K562 (cell line): ENCODE measurements at regions not wholly inside any gene's neighbourhood (a gene's known extent, or its start where the extent isn't known, plus 50 kb on each side); places are given as distances from the start of the nearest gene placed in this dataset.

Experiments used
- ATAC-seq: fragments of 200-7000 bp; cut with Tn5 transposase; 3 replicates; pipeline ENCODE4 v1.9.1; 2020; ENCODE audit warnings: moderate library complexity
- BruUV-seq: library from RNA; stranded (reverse); fragments of 400-500 nt; replicated peaks from 2 replicates; lab custom pipeline; 2021; lab: Mats Ljungman, UMichigan
- CTCF ChIA-PET: fragments of 300-600 bp; formaldehyde crosslinking; extraction: SDS; loops from one replicate; lab custom pipeline; 2021; ENCODE audit warnings: low intra/inter-chr PET ratio; lab: Yijun Ruan, JAX
- POLR2A ChIA-PET: fragments of 300-600, 350-650 bp; sonication (Branson Sonifier 250); formaldehyde crosslinking; extraction: SDS; loops from one replicate; lab custom pipeline; 2021; ENCODE audit warnings: antibody characterized with exemption, inconsistent platforms; lab: Yijun Ruan, JAX
- DNase-seq, 4 experiments: peaks; one replicate each; pipeline versions ENCODE4 v3.0.0 to v3.0.0-alpha.2; 2011 to 2018; ENCODE audit warnings: low spot score in 3 of 4, mixed read lengths in 3 of 4; ENCODE audit errors: extremely low read depth in 1 of 4
- FAIRE-seq: peaks from 2 replicates; lab custom pipeline; 2011; peaks lifted over from hg19 to GRCh38; lab: Jason Lieb, UNC
- H2AFZ ChIP-seq: 2 replicates; pipeline ENCODE4 v1.6.0; 2011; ENCODE audit warnings: low read depth, low read length, control low read depth, inconsistent platforms
- H3K27ac ChIP-seq: fragments of 200-600 bp; 3 replicates; pipeline ENCODE4 v1.8.0; 2011; ENCODE audit warnings: low read depth, mild to moderate bottlenecking, control low read depth, inconsistent platforms, low read length, moderate library complexity, mixed read lengths; ENCODE audit errors: extremely low read depth
- H3K27me3 ChIP-seq, 2 experiments: fragments of 300-600 bp in 1 of 2; 2 replicates in 1 of 2; 3 replicates in 1 of 2; pipeline versions ENCODE4 v1.6.0 to v1.8.0; 2011; ENCODE audit warnings: inconsistent platforms in 2 of 2, low read length in 2 of 2, mild to moderate bottlenecking in 1 of 2, mixed read lengths in 1 of 2, moderate library complexity in 1 of 2; ENCODE audit not compliant: control insufficient read depth in 2 of 2, insufficient read depth in 2 of 2
- H3K36me3 ChIP-seq: fragments of 300-600 bp; 3 replicates; pipeline ENCODE4 v1.8.0; 2011; ENCODE audit warnings: mild to moderate bottlenecking, low read length, inconsistent platforms; ENCODE audit not compliant: control insufficient read depth, insufficient read depth
- H3K4me1 ChIP-seq, 2 experiments: fragments of 200-600 bp in 1 of 2; replicated peaks in 1 of 2; 2 replicates in 1 of 2; 3 replicates in 1 of 2; pipeline versions ENCODE4 v1.5.1 to v1.8.0; 2011; ENCODE audit warnings: inconsistent platforms in 2 of 2, low read length in 2 of 2, mild to moderate bottlenecking in 1 of 2, mixed read lengths in 1 of 2, moderate library complexity in 1 of 2; ENCODE audit not compliant: control insufficient read depth in 2 of 2, insufficient read depth in 2 of 2
- H3K4me2 ChIP-seq: 2 replicates; pipeline ENCODE4 v1.6.1; 2011; ENCODE audit warnings: low read length, control low read depth, inconsistent platforms, mixed read lengths; ENCODE audit not compliant: insufficient read depth
- H3K4me3 ChIP-seq: fragments of 200-600 bp; sonication (generic), shearing (Covaris generic); 2 replicates; pipeline ENCODE4 v1.5.1; 2016; ENCODE audit warnings: control low read depth, inconsistent platforms
- H3K79me2 ChIP-seq: fragments of 200-600 bp; 3 replicates; pipeline ENCODE4 v1.8.0; 2011; ENCODE audit warnings: low read length, inconsistent platforms; ENCODE audit not compliant: control insufficient read depth, insufficient read depth
- H3K9ac ChIP-seq, 2 experiments: 2 replicates each; pipeline versions ENCODE4 v1.6.0 to v1.6.1; 2011; ENCODE audit warnings: low read depth in 2 of 2, low read length in 2 of 2, control low read depth in 1 of 2, inconsistent platforms in 1 of 2, mild to moderate bottlenecking in 1 of 2, mixed read lengths in 1 of 2; ENCODE audit not compliant: insufficient read depth in 1 of 2
- H3K9me1 ChIP-seq: one replicate; pipeline ENCODE4 v1.6.0; 2011; ENCODE audit warnings: inconsistent platforms, mild to moderate bottlenecking, low read length, moderate library complexity; ENCODE audit not compliant: control insufficient read depth, insufficient read depth
- H3K9me3 ChIP-seq: replicated peaks from 2 replicates; pipeline ENCODE4 v1.5.1; 2011; ENCODE audit warnings: low read depth, low read length, inconsistent platforms; ENCODE audit not compliant: control insufficient read depth, insufficient read depth
- H4K20me1 ChIP-seq: replicated peaks from 2 replicates; pipeline ENCODE4 v1.6.1; 2011; ENCODE audit warnings: low read length, inconsistent platforms, mixed read lengths; ENCODE audit not compliant: control insufficient read depth, insufficient read depth
- ATF1 ChIP-seq, 2 experiments: fragments of 450-650 bp in 1 of 2; IDR thresholded peaks; 2 replicates each; pipeline ENCODE4 v1.6.1; 2016; ENCODE audit warnings: missing compliant biosample characterization in 1 of 2, missing genetic modification characterization in 1 of 2
- HDAC2 ChIP-seq: fragments of 450-650 bp; IDR thresholded peaks from 2 replicates; pipeline ENCODE4 v1.6.1; 2016; ENCODE audit warnings: mild to moderate bottlenecking
- HMBOX1 ChIP-seq: sonication (generic); IDR thresholded peaks from 2 replicates; pipeline ENCODE4 v1.6.1; 2016
- KLF16 ChIP-seq: IDR thresholded peaks from 2 replicates; pipeline ENCODE4 v1.6.1; 2016; ENCODE audit warnings: antibody characterized with exemption
- NCOR1 ChIP-seq: fragments of 450-650 bp; IDR thresholded peaks from 2 replicates; pipeline ENCODE4 v1.6.1; 2016; ENCODE audit warnings: mild to moderate bottlenecking, moderate library complexity
- NFYB ChIP-seq: IDR thresholded peaks from 2 replicates; pipeline ENCODE4 v1.6.1; 2011; ENCODE audit warnings: mild to moderate bottlenecking, moderate library complexity; ENCODE audit not compliant: insufficient read length; ENCODE audit errors: extremely low read depth
- RCOR1 ChIP-seq, 2 experiments: IDR thresholded peaks; 2 replicates each; pipeline ENCODE4 v1.6.1; 2012; ENCODE audit warnings: low read depth in 2 of 2, low read length in 2 of 2, borderline replicate concordance in 1 of 2, improper control_type of control experiment in 1 of 2
- RFX7 ChIP-seq: fragments of 250-450 bp; sonication (Bioruptor Pico); IDR thresholded peaks from 2 replicates; pipeline ENCODE4 v1.5.1; 2021; ENCODE audit warnings: mild to moderate bottlenecking
- SMAD3 ChIP-seq: fragments of 450-650 bp; formaldehyde crosslinking; conservative IDR thresholded peaks from 2 replicates; pipeline ENCODE4 v1.4.0; 2020; ENCODE audit warnings: mild to moderate bottlenecking
- SRSF7 ChIP-seq: fragments of 200-400 bp; formaldehyde crosslinking; optimal IDR thresholded peaks from 2 replicates; pipeline ENCODE3; 2017; ENCODE audit warnings: mild to moderate bottlenecking, low read depth, low read length
- TAF9B ChIP-seq: fragments of 450-650 bp; IDR thresholded peaks from 2 replicates; pipeline ENCODE4 v1.6.1; 2018; ENCODE audit warnings: mild to moderate bottlenecking; ENCODE audit not compliant: partially characterized antibody
- TFAM ChIP-seq: fragments of 250-450 bp; sonication (Bioruptor Pico); conservative IDR thresholded peaks from 2 replicates; pipeline ENCODE4 v1.5.0; 2021; ENCODE audit warnings: mild to moderate bottlenecking, moderate library complexity
- ZBTB9 ChIP-seq: fragments of 450-650 bp; formaldehyde crosslinking; IDR thresholded peaks from 2 replicates; pipeline ENCODE4 v1.4.0; 2020; ENCODE audit warnings: mild to moderate bottlenecking, moderate library complexity
- ZNF41 ChIP-seq: fragments of 250-450 bp; sonication (Bioruptor Pico); conservative IDR thresholded peaks from 2 replicates; pipeline ENCODE4 v1.4.0; 2020; ENCODE audit warnings: mild to moderate bottlenecking
- WGBS: fragments of 100-300 bp; shearing (Covaris generic); methylation state at CpG from one replicate; pipeline ENCODE4 v1.1.6; 2016; ENCODE audit warnings: low coverage, mixed read lengths; ENCODE audit not compliant: insufficient coverage; ENCODE audit errors: missing lambda C conversion rate; 5-methylcytosine and 5-hydroxymethylcytosine counted together
- in situ Hi-C: fragments of 300-500 bp; cut with MboI; formaldehyde crosslinking; loops from 4 replicates; pipeline ENCODE4 v1.15.0; 2018; ENCODE audit warnings: inconsistent platforms, mixed read lengths
- intact Hi-C: fragments of 100-400 bp; cut with micrococcal nuclease; formaldehyde crosslinking; loops from 2 replicates; pipeline ENCODE4 v1.14.2; 2022
- TF ChIP-seq, protein P1 (sequence below): sonication (generic); formaldehyde crosslinking; IDR thresholded peaks from 2 replicates; pipeline ENCODE4 v1.8.0; 2023; ENCODE audit warnings: mild to moderate bottlenecking, missing genetic modification reagents

- DNase-seq (no peak), ATAC-seq (no peak), FAIRE-seq (no peak)
- Histone ChIP-seq H3K4me1 (no peaks in the 10 kb centered on the region), H3K4me2 (no peak overlapping the region), H4K20me1 (no peaks in the 10 kb centered on the region), H3K27ac (no peak overlapping the region), H3K36me3 (no peaks in the 10 kb centered on the region), H3K9ac (no peak overlapping the region), H3K9me1 (no peaks in the 10 kb centered on the region), H3K4me3 (no peak overlapping the region), H3K9me3 (no peaks in the 10 kb centered on the region), H3K79me2 (no peaks in the 10 kb centered on the region), H3K27me3 (no peaks in the 10 kb centered on the region), H2AFZ (no peak overlapping the region)
- in situ Hi-C loops (no loop called here), intact Hi-C loops (no loop called here)
- WGBS, result 0% methylated on average over 2 of the region's 2 CpGs
- no peak for TF ChIP-seq NFYB
- no peak for TF ChIP-seq TFAM (CRISPR knock-in tag)
- no peak for TF ChIP-seq ZNF41 (CRISPR knock-in tag)
- no peak for TF ChIP-seq ZBTB9 (CRISPR knock-in tag)
- TF ChIP-seq NCOR1, result no peak
- TF ChIP-seq RCOR1 (IDR thresholded peaks at IDR 0.05; ENCODE audit: borderline replicate concordance in 1 of 2, low read depth in 2 of 2, low read length in 2 of 2), result no peak
- no peak for TF ChIP-seq SMAD3
- no peak for TF ChIP-seq SRSF7
- TF ChIP-seq ATF1 (CRISPR knock-in tag; IDR thresholded peaks at IDR 0.05), result no peak
- TF ChIP-seq ATF1 (tag; IDR thresholded peaks at IDR 0.05), result no peak
- TF ChIP-seq HMBOX1, result no peak
- TF ChIP-seq, protein P1, sequence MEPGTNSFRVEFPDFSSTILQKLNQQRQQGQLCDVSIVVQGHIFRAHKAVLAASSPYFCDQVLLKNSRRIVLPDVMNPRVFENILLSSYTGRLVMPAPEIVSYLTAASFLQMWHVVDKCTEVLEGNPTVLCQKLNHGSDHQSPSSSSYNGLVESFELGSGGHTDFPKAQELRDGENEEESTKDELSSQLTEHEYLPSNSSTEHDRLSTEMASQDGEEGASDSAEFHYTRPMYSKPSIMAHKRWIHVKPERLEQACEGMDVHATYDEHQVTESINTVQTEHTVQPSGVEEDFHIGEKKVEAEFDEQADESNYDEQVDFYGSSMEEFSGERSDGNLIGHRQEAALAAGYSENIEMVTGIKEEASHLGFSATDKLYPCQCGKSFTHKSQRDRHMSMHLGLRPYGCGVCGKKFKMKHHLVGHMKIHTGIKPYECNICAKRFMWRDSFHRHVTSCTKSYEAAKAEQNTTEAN (CRISPR knock-in tag), result no peak
- TF ChIP-seq RFX7 (CRISPR knock-in tag), result no peak
- no peak for TF ChIP-seq TAF9B
- no peak for TF ChIP-seq HDAC2
- no peak for TF ChIP-seq KLF16
- ChIA-PET CTCF (no interaction called here), POLR2A (no interaction called here)
- no TSS peak for BruUV-seq
Observed at GRCh38 chr4:97507587-97508245, 635.6 kb downstream of the STPG2 start.
